Endothelial cell of umbilical vein (primary cell): ENCODE measurements at regions not wholly inside any gene's neighbourhood (a gene's known extent, or its start where the extent isn't known, plus 50 kb on each side); places are given as distances from the start of the nearest gene placed in this dataset.

Experiments
- CTCF ChIP-seq, 2 donors: IDR thresholded peaks; 1 replicate in 1 of 2; 2 replicates in 1 of 2; pipeline ENCODE4 v1.5.1; 2011; ENCODE audit warnings: low read length in 2 of 2, mild to moderate bottlenecking in 2 of 2, moderate library complexity in 2 of 2, control low read depth in 1 of 2, inconsistent platforms in 1 of 2, low read depth in 1 of 2; ENCODE audit not compliant: insufficient read depth in 1 of 2; ENCODE audit errors: extremely low read depth in 1 of 2
- EZH2 ChIP-seq: IDR thresholded peaks from 2 replicates; pipeline ENCODE4 v1.6.1; 2012; ENCODE audit warnings: borderline replicate concordance, low read depth, mild to moderate bottlenecking, moderate library complexity, low read length, inconsistent platforms; ENCODE audit not compliant: severe bottlenecking
- MAX ChIP-seq: IDR thresholded peaks from 2 replicates; pipeline ENCODE4 v1.6.1; 2011; ENCODE audit not compliant: insufficient read depth, insufficient read length

GRCh38 chr3:194285850-194286197, 65.3 kb downstream of the CPN2 start:
- TF ChIP-seq MAX, result no peak
- TF ChIP-seq EZH2, result no peak
- TF ChIP-seq CTCF (IDR thresholded peaks at IDR 0.05; ENCODE audit: extremely low read depth in 1 of 2, insufficient read depth in 1 of 2, low read depth in 1 of 2, low read length in 2 of 2), result no peak
